NCI-H1105 treated with DMSO at 0.1 percent for 48 hours (cell line): ENCODE measurements at regions not wholly inside any gene's neighbourhood (a gene's known extent, or its start where the extent isn't known, plus 50 kb on each side); places are given as distances from the start of the nearest gene placed in this dataset.

Experiments
- DNase-seq: peaks from one replicate; lab custom pipeline; 2025; lab: John Stamatoyannopoulos, UW

DNA sequence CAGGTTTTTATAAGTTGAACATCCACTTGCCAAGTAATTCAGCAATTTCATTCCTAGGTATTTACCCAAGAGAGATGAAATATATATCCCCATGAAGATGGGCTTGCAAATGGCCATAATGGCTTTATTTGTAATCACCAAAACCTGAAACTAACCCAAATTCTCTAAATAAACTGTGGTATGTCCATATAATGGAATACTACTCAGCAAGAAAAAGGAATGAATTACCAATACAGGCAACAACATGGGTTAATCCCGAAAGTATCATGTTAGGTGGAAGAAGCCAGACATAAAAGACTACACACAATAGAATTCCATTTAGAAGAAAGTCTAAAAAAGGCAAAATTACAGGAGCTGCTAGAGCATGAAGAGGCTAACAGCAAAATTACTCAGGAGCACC lies 101.4 kb upstream of the PPP2R2D start:
- DNase-seq = no peak

DNA sequence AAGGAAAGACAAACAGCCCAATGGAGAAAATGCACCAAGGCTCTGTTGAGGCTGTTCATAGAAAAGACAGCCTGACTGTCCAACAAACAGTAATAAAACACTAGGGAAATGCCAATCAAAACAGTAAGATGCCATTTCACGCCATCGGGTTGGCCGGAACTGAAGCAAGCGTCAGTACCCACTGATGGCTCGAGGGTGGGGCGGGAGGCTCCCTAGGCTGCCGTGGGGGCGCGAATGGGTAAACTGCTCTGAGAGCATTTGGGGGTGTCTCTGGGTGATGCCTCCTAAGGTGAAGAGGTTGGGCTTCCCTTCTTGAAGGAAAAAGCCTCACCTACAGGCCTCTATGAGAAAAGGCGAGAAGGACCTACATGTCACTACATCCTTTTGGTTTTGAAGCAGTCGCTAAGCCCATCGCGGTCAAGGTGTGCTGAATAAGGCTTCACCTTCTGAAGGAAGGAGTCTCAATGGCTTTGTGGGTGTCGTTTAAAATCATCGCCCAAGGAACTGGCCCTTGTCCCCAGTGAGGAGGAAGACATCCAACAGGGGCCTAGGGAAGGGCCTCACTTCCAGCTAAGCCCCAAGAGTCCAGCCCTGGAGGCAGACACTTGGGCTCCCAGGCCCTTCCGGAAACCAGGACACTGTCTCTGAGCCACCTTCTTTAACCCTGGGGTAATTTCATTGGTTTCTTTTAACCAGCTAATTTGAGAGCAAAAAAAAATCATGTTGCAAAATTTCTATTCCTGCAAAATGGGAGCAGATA lies 98.5 kb upstream of the PPP2R2D start:
- no peak for DNase-seq

GRCh38 chr10:131802996-131803395 lies 97.8 kb upstream of the PPP2R2D start:
- no peak for DNase-seq

DNA sequence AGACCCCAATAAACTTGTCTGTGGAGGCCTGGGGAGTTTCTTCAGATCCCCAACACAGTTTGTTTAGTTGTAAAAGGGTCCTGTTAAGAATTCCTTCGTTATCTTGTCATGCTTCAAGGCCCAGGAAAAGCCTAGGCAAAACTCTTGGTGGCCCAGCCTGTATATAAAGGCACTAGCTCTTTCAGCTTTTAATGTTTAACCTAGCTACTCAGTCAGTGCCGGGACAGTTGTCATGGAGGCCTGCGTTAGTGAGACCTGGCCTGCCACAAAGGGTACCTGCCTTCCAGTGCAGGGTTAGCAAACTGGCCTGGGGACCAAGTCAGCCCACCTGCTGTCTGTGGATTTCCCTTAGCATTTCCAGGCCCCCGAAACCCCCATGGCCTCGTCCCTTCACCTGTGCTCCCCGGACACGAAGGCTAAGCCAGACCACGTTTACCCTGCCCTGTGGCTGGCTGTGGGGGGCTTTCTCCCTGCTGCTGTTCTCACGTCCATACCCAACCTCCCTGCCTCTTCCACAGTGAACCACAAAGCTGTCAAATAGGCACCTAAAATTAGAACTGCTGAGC lies 96.9 kb upstream of the PPP2R2D start:
- no peak for DNase-seq

DNA sequence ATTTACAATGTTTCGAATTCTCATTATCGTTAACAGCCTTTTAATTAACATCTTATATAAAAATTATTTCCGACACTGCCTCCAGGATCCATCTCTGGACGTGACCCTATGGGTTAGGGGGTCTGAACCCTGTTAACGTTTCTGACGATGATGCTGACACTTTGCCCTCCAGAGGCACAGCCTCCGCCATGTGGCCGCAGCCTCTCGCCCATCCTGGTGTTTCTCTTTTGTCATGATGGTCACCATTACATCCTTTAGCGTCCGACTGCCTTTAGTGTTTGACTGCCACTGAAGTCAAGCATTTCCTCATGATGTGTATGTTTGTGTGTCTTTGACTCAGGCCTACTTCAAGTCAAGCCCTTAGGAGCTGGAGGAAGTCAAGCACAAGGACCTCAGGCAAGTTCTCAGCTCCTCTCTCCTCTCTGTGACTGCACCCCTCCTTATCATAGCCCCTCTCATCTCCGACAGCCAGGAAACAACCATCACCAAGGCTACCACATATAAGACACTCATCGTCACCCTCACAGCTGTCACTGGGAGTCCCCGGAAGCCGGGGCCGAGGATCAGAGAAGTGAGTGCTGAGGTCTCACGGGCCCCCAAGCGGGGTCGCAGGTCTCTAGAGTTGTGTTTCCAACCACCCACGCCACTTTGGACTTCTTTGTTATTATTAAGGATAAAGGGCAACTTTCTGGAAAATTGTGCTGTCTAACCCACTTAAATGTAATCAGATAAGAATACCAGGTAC lies 96.1 kb upstream of the PPP2R2D start:
- no peak for DNase-seq

DNA sequence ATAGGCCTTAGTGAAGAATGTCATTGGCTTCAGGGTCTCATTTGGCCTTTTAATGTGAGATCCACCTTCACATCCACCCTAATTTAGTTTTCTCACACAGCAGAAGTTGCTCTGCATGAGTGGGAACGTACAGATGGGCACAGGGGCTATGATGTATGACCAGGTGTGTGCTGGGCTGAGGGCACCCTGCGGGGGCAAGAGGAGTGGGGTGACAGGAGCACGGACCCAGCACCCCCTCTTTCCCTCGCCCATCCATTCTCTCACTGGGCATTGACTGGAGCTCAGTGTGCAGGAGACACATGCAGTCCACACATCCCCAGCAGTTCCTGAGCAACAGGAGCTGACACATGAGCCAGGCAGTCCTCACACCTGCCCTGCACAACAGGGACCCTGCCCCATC lies 95.1 kb upstream of the PPP2R2D start:
- DNase-seq = no peak

- DNase-seq = no peak
Measured at GRCh38 chr10:131806146-131806545, 94.7 kb upstream of the PPP2R2D start.

- no peak for DNase-seq
Measured at GRCh38 chr10:131806646-131807317, 94.0 kb upstream of the PPP2R2D start.

DNA sequence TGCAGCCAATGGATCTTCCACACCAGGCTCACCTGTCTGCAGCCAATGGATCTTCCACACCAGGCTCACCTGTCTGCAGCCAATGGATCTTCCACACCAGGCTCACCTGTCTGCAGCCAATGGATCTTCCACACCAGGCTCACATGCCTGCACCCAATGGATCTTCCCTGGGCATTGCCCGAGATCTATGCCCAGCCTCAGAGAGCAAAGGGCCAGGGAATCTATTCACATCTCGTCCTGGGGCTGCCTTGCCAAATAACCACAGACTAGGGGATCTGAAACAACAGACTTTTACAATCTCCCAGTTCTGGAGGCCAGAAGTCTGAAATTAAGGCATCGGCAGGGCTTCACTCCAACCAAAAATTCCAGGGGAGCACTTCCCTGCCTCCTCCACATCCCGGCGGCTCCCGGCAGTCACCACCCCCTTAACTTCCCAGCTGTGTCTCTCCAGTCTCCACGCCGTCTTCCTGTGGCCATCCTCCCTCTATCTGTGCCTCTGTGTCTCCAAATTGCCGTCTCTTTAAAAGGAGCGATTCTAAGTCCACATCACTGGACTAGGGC lies 92.4 kb upstream of the PPP2R2D start:
- DNase-seq = no peak

DNA sequence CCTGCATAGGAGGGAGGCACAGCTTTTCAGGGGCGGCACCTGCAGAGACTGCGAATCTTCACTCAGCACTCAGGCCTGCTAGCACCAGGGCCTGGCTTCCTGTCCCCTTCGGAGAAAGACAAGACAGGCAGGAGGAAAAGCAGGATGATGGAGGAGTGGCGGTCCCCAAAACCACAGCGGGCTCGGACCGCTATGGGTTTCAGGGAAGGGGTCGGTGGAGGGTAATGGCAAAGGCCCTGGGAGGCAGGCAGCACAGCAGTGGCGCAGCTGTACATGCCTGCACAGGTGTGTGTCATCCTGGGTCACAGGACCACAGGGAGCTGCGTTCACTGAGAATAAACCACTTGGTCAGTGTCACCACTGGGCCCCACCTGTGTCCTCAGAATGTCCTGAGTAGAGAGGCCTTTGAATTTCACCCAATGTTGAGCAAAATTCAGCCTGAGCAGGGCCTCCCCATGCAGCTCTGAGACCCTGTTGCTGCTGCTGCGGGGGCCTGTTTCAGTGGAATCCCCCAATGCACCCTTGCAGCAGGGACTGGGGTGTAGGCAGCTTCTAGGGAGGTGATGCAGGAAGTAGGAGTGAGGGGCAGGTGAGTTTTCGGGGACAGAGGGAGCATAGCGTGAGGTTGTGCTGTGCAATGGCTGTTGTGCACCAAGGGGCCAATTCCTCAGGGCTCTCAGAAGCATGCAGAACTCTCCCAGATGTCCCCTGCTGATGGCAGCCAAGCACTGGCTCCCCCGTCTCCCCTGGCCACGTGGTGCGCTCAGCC lies 90.6 kb upstream of the PPP2R2D start:
- DNase-seq = no peak

- no peak for DNase-seq
Measured at GRCh38 chr10:131810805-131811629, 89.8 kb upstream of the PPP2R2D start.

- no peak for DNase-seq
Measured at GRCh38 chr10:131811630-131812403, 89.0 kb upstream of the PPP2R2D start.

- DNase-seq = no peak
Measured at GRCh38 chr10:131812736-131813604, 87.8 kb upstream of the PPP2R2D start.

DNA sequence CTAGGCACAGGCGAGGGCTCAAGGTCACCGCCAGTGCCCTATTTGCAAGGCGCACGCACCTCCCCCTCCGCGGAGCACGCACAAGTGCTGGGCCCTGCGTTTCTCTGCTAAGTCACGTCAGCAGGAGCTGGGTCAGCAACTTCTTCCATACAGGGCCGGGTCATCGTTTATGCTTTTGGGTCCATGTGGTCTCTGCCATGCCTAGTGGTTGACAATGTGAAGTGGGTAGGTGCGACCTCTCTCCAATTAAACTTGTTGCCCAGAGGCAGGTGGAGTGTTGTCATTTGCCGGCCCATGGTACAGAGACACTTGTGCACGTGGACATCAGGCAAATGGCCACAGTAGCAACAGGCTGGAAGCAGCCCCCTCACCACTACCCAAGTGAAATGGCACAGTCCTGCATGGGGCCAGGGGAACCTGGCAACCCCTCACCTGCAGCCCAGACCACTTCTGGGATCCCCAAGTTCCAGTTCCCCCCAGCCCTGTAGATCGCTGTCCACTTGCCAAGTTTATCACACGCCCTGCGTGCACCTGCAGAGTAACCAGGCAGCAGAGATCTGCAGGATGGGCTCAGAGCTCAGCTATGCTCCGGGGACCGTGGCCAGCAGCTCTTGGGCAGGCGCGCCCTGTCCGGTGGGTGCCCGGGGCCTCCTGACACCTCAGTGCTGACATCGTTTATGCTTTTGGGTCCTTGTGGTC lies 86.1 kb upstream of the PPP2R2D start:
- DNase-seq = no peak

GRCh38 chr10:131815266-131816156 lies 85.3 kb upstream of the PPP2R2D start:
- DNase-seq = no peak

- no peak for DNase-seq
Measured at GRCh38 chr10:131816157-131816775, 84.5 kb upstream of the PPP2R2D start.
